NCI-H524 treated with DMSO at 0.1 percent for 48 hours (cell line): ENCODE measurements at regions not wholly inside any gene's neighbourhood (a gene's known extent, or its start where the extent isn't known, plus 50 kb on each side); places are given as distances from the start of the nearest gene placed in this dataset.
A peak's percentile ranks its signal among the peaks of the same experiment; 100 is the strongest.

Experiments used
- DNase-seq: peaks from one replicate; lab custom pipeline; 2025; lab: John Stamatoyannopoulos, UW

- no peak for DNase-seq
Measured at GRCh38 chr21:38556390-38556789, 58.1 kb upstream of the ERG start.

- DNase-seq: no peak
Measured at GRCh38 chr21:38561205-38561604, 62.9 kb upstream of the ERG start.

GRCh38 chr21:38561613-38562581, 63.6 kb upstream of the ERG start:
- DNase-seq: no peak

GRCh38 chr21:38567335-38567969, 69.2 kb upstream of the ERG start:
- DNase-seq: no peak

GRCh38 chr21:38567970-38568360, 69.7 kb upstream of the ERG start:
- DNase-seq: no peak

- DNase-seq: no peak
Measured at GRCh38 chr21:38569733-38570132, 71.5 kb upstream of the ERG start.

GRCh38 chr21:38570596-38570995, 72.3 kb upstream of the ERG start:
- DNase-seq: peak; percentile 40

GRCh38 chr21:38574895-38575575, 76.8 kb upstream of the ERG start:
- DNase-seq: no peak

GRCh38 chr21:38577887-38578286, 79.6 kb upstream of the ERG start:
- DNase-seq: no peak

- DNase-seq: no peak
Measured at GRCh38 chr21:38590449-38591217, 92.4 kb upstream of the ERG start.

- no peak for DNase-seq
Measured at GRCh38 chr21:38591218-38591537, 92.9 kb upstream of the ERG start.

GRCh38 chr21:38596264-38597042, 98.2 kb upstream of the ERG start:
- no peak for DNase-seq

GRCh38 chr21:38597421-38597820, 99.1 kb upstream of the ERG start:
- DNase-seq: no peak

- DNase-seq: no peak
Measured at GRCh38 chr21:38598413-38598812, 100.1 kb upstream of the ERG start.

- DNase-seq: no peak
Measured at GRCh38 chr21:38599381-38599975, 101.2 kb upstream of the ERG start.

GRCh38 chr21:38600106-38600505, 101.8 kb upstream of the ERG start:
- DNase-seq: no peak

- no peak for DNase-seq
Measured at GRCh38 chr21:38605236-38605635, 107.0 kb upstream of the ERG start.

- no peak for DNase-seq
Measured at GRCh38 chr21:38609580-38609979, 111.3 kb upstream of the ERG start.

- no peak for DNase-seq
Measured at GRCh38 chr21:38610623-38611251, 112.5 kb upstream of the ERG start.

GRCh38 chr21:38611277-38611676, 113.0 kb upstream of the ERG start:
- DNase-seq: no peak

- DNase-seq: no peak
Measured at GRCh38 chr21:38613686-38614085, 115.4 kb upstream of the ERG start.
